ENCODE measurements at regions not wholly inside any gene's neighbourhood (a gene's known extent, or its start where the extent isn't known, plus 50 kb on each side); places are given as distances from the start of the nearest gene placed in this dataset.

DNA sequence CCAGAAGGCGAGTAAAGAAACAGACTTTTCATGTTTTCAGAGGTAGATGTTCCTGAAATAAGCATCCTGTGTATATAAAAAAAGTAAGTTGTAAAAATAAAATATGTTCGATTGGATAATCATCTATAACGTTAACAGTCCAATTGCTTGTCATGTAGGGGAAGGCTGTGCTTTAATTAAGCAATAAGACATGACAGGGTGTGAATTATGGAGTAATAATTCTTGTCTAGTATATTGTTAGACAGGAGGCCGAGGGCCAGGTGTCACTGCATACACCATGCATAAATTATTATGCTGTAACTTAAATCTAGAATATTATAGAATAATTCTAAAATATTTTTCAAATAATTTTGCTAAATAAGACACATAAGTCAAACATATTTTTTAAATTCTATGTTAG, 494.6 kb upstream of the TENM3 start:
- no TSS peak for BruUV-seq (replicated peaks)
- DNase-seq (ENCODE audit: low read depth, low spot score) (no peak), ATAC-seq (no peak)
- ChIA-PET CTCF (no interaction called here), POLR2A (no interaction called here), RAD21 (ENCODE audit: low non-redundant PET in 1 of 2, low total read pairs in 2 of 2, uncharacterized antibody in 2 of 2, unreplicated experiment in 2 of 2) (no interaction called here)
- intact Hi-C loops (cut with micrococcal nuclease): no loop called here
- no peak overlapping the region for H3K4me3 ChIP-seq (replicated peaks in 1 of 2; ENCODE audit: low read depth in 1 of 2, low read length in 2 of 2)
- H3K79me2 ChIP-seq (ENCODE audit: insufficient read depth, low read length): no peaks in the 10 kb centered on the region
- no peak overlapping the region for H3K27ac ChIP-seq (ENCODE audit: low read depth, low read length)
- H3K36me3 ChIP-seq (ENCODE audit: control insufficient read depth in 1 of 2, insufficient read depth in 2 of 2, low read length in 2 of 2): no peaks in the 10 kb centered on the region
- H2AFZ ChIP-seq (ENCODE audit: low read depth, low read length, poor library complexity, severe bottlenecking): no peak overlapping the region
- no peak overlapping the region for H3K9ac ChIP-seq (ENCODE audit: low read length)
- TF ChIP-seq, protein P1, sequence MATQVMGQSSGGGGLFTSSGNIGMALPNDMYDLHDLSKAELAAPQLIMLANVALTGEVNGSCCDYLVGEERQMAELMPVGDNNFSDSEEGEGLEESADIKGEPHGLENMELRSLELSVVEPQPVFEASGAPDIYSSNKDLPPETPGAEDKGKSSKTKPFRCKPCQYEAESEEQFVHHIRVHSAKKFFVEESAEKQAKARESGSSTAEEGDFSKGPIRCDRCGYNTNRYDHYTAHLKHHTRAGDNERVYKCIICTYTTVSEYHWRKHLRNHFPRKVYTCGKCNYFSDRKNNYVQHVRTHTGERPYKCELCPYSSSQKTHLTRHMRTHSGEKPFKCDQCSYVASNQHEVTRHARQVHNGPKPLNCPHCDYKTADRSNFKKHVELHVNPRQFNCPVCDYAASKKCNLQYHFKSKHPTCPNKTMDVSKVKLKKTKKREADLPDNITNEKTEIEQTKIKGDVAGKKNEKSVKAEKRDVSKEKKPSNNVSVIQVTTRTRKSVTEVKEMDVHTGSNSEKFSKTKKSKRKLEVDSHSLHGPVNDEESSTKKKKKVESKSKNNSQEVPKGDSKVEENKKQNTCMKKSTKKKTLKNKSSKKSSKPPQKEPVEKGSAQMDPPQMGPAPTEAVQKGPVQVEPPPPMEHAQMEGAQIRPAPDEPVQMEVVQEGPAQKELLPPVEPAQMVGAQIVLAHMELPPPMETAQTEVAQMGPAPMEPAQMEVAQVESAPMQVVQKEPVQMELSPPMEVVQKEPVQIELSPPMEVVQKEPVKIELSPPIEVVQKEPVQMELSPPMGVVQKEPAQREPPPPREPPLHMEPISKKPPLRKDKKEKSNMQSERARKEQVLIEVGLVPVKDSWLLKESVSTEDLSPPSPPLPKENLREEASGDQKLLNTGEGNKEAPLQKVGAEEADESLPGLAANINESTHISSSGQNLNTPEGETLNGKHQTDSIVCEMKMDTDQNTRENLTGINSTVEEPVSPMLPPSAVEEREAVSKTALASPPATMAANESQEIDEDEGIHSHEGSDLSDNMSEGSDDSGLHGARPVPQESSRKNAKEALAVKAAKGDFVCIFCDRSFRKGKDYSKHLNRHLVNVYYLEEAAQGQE (IDR thresholded peaks at IDR 0.05; ENCODE audit: low read depth): no peak
- TF ChIP-seq FOSL1 (IDR thresholded peaks at IDR 0.05; ENCODE audit: low read depth) (no peak), CEBPB (IDR thresholded peaks at IDR 0.05; ENCODE audit: low read depth) (no peak), CBX3 (IDR thresholded peaks at IDR 0.05; ENCODE audit: low read depth) (no peak), SP1 (IDR thresholded peaks at IDR 0.05; ENCODE audit: low read depth) (no peak)
- no peaks in the 10 kb centered on the region for H3K4me1 ChIP-seq (ENCODE audit: control insufficient read depth in 1 of 2, insufficient read depth in 2 of 2, low read length in 2 of 2)
- no peaks in the 10 kb centered on the region for H3K9me3 ChIP-seq (ENCODE audit: control insufficient read depth in 1 of 2, insufficient read depth in 1 of 2, low read depth in 1 of 2, low read length in 2 of 2)
- H3K4me2 ChIP-seq (ENCODE audit: low read length): no peak overlapping the region
- no peaks in the 10 kb centered on the region for H4K20me1 ChIP-seq (ENCODE audit: insufficient read depth)
- no peaks in the 10 kb centered on the region for H3K9me2 ChIP-seq (ENCODE audit: insufficient read depth)
- no peaks in the 10 kb centered on the region; the same call in 1 of the 2 replicates for H3K27me3 ChIP-seq (ENCODE audit: insufficient read depth, low read length)

GRCh38 chr4:181752516-181752915, 490.7 kb upstream of the TENM3 start:
- no peak overlapping the region for H3K4me2 ChIP-seq (ENCODE audit: low read length)
- TF ChIP-seq SIN3A (IDR thresholded peaks at IDR 0.05; ENCODE audit: low read depth): no peak
- TF ChIP-seq POLR2AphosphoS5 (IDR thresholded peaks at IDR 0.05; ENCODE audit: low read depth, low read length): no peak
- TF ChIP-seq SP1 (IDR thresholded peaks at IDR 0.05; ENCODE audit: low read depth): no peak
- no peak for TF ChIP-seq FOSL1 (IDR thresholded peaks at IDR 0.05; ENCODE audit: low read depth)
- TF ChIP-seq, protein P1 (IDR thresholded peaks at IDR 0.05; ENCODE audit: low read depth): no peak
- no peaks in the 10 kb centered on the region for H3K9me3 ChIP-seq (ENCODE audit: control insufficient read depth in 1 of 2, insufficient read depth in 1 of 2, low read depth in 1 of 2, low read length in 2 of 2)
- CTCF ChIA-PET: no interaction called here
- no peaks in the 10 kb centered on the region for H4K20me1 ChIP-seq (ENCODE audit: insufficient read depth)
- DNase-seq (ENCODE audit: low read depth, low spot score) (no peak), ATAC-seq (no peak)
- no peaks in the 10 kb centered on the region for H3K79me2 ChIP-seq (ENCODE audit: insufficient read depth, low read length)
- no peaks in the 10 kb centered on the region for H3K4me1 ChIP-seq (ENCODE audit: control insufficient read depth in 1 of 2, insufficient read depth in 2 of 2, low read length in 2 of 2)
- H3K27me3 ChIP-seq (ENCODE audit: insufficient read depth, low read length): peaks cover 13% of the 10 kb centered on the region; the same call in 1 of the 2 replicates
- RAD21 ChIA-PET (ENCODE audit: low non-redundant PET in 1 of 2, low total read pairs in 2 of 2, uncharacterized antibody in 2 of 2, unreplicated experiment in 2 of 2): no interaction called here
- H3K27ac ChIP-seq (ENCODE audit: low read depth, low read length): no peak overlapping the region
- H3K36me3 ChIP-seq (ENCODE audit: control insufficient read depth in 1 of 2, insufficient read depth in 2 of 2, low read length in 2 of 2): no peaks in the 10 kb centered on the region
- BruUV-seq (replicated peaks): no TSS peak
- intact Hi-C loops (cut with micrococcal nuclease): no loop called here
- POLR2A ChIA-PET: no interaction called here
- no peak overlapping the region for H3K4me3 ChIP-seq (replicated peaks in 1 of 2; ENCODE audit: low read depth in 1 of 2, low read length in 2 of 2)
- no peak overlapping the region for H3K9ac ChIP-seq (ENCODE audit: low read length)
- H3K9me2 ChIP-seq (ENCODE audit: insufficient read depth): no peaks in the 10 kb centered on the region
- H2AFZ ChIP-seq (ENCODE audit: low read depth, low read length, poor library complexity, severe bottlenecking): no peak overlapping the region

Measured in HCT116 (cell line).